Astrocyte of the spinal cord (primary cell): ENCODE measurements at regions not wholly inside any gene's neighbourhood (a gene's known extent, or its start where the extent isn't known, plus 50 kb on each side); places are given as distances from the start of the nearest gene placed in this dataset.
"Not testable (repeated sequence)": the region's sequence is repeated elsewhere in the genome, so short reads cannot be mapped to it uniquely, and the experiment has no call there.

ENCODE experiments used
- DNase-seq: peaks from one replicate; pipeline ENCODE4 v3.0.0; 2011; ENCODE audit warnings: low read depth, low spot score
- H3K4me3 ChIP-seq: 2 replicates; pipeline ENCODE4 v1.5.1; 2011; ENCODE audit warnings: low read depth, mild to moderate bottlenecking, low read length, moderate library complexity
- in situ Hi-C: cut with HindIII; loops from 2 replicates; pipeline ENCODE4 v1.10.0; 2017; ENCODE audit warnings: low sequenced_read_pairs
- TF ChIP-seq, protein P1 (sequence below): IDR thresholded peaks from 2 replicates; pipeline ENCODE4 v1.5.1; 2012; ENCODE audit warnings: low read depth, mild to moderate bottlenecking, low read length, inconsistent platforms

GRCh38 chr10:129194181-129194870 is 272.7 kb upstream of the MGMT start:
- in situ Hi-C loops: no loop called here
- TF ChIP-seq, protein P1, sequence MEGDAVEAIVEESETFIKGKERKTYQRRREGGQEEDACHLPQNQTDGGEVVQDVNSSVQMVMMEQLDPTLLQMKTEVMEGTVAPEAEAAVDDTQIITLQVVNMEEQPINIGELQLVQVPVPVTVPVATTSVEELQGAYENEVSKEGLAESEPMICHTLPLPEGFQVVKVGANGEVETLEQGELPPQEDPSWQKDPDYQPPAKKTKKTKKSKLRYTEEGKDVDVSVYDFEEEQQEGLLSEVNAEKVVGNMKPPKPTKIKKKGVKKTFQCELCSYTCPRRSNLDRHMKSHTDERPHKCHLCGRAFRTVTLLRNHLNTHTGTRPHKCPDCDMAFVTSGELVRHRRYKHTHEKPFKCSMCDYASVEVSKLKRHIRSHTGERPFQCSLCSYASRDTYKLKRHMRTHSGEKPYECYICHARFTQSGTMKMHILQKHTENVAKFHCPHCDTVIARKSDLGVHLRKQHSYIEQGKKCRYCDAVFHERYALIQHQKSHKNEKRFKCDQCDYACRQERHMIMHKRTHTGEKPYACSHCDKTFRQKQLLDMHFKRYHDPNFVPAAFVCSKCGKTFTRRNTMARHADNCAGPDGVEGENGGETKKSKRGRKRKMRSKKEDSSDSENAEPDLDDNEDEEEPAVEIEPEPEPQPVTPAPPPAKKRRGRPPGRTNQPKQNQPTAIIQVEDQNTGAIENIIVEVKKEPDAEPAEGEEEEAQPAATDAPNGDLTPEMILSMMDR: no peak
- H3K4me3 ChIP-seq: no peak overlapping the region
- no peak for DNase-seq

DNA sequence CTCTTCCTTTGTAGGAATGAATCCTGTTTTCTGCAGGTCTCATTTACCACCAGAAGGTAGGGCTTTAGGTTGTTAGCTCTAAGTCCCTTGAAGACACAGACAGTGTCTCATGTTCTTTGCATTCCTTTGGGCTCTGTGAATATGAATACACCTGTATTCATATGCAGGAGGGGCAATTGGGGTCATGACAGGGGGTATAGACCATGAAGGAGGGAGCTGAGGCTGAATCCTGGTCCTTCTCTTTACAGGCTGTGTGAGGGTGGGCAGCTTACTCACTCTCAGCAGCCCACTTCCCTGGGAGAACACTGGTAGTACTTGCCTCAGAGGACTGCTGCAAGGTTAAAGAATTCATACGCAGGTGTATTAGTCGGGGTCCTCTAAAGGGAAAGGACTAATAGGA is 267.2 kb upstream of the MGMT start:
- TF ChIP-seq, protein P1: no peak
- in situ Hi-C loops: no loop called here
- H3K4me3 ChIP-seq: no peak overlapping the region
- no peak for DNase-seq

- in situ Hi-C loops: no loop called here
- no peak for DNase-seq
- TF ChIP-seq, protein P1: no peak
- H3K4me3 ChIP-seq: no peak overlapping the region
Measured at GRCh38 chr10:129203819-129204218, 263.2 kb upstream of the MGMT start.

DNA sequence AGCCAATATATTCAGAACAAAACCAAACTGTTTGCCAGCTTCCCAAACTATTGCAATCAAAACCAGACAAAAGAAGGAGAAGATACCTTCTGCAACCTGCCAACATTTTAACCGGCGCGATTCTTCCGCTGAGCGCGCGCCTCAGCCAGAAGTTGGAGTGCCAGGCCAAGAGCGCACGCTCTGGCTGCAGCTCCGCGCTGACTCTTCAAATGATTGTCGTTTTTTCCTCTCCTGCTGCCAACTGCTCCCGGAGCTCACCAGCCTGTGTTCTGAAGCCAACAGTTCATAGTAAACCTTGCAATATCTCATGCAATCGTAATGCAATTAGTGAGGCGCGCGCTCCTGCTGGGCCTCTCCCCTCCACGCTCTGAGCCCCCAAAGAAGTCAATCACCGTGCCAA is 259.7 kb upstream of the MGMT start:
- no peak overlapping the region for H3K4me3 ChIP-seq
- TF ChIP-seq, protein P1: no peak
- DNase-seq: no peak
- in situ Hi-C loops: no loop called here

DNA sequence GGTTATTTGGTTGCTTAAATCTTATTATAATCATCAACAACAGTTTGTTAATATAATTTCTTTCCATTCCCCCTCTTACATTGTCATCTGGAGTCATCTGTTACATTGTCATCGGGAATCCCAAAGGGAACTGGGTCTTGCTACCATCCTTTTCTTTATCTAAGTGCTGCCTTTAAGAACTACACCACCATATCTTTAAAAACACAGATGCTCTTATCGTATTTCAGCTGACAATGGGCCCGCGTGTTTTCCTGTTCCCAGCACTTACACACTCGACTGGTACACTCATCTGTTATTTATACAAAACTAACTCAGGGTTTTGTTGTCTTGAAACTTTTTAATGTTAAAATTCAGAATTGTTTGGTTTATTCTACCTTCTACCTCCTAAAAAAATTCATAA is 256.2 kb upstream of the MGMT start:
- no peak for DNase-seq
- in situ Hi-C loops: no loop called here
- H3K4me3 ChIP-seq: no peak overlapping the region
- TF ChIP-seq, protein P1: no peak

- in situ Hi-C loops: no loop called here
- no peak overlapping the region for H3K4me3 ChIP-seq
- TF ChIP-seq, protein P1: no peak
- no peak for DNase-seq
Measured at GRCh38 chr10:129213256-129213655, 253.8 kb upstream of the MGMT start.

DNA sequence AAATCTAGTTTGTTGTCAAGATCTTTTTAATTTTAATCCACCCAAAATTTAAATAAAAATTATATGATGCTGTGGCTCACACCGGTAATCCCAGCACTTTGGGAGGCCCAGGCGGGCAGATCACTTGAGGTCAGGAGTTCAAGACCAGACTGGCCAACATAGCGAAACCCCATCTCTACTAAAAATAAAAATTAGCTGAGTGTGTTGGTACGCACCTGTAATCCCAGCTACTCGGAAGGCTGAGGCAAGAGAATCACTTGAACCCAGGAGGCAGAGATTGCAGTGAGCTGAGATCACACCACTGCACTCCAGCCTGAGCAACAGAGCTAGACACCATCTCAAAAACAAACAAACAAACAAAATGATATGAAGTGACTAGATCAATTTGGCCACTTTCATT is 253.0 kb upstream of the MGMT start:
- DNase-seq, in situ Hi-C loops, H3K4me3 ChIP-seq: not testable (repeated sequence)
